GM19238 (cell line): ENCODE measurements at regions not wholly inside any gene's neighbourhood (a gene's known extent, or its start where the extent isn't known, plus 50 kb on each side); places are given as distances from the start of the nearest gene placed in this dataset.

Experiments
- DNase-seq: peaks from one replicate; pipeline ENCODE4 v3.0.0; 2011; ENCODE audit warnings: low spot score; ENCODE audit not compliant: insufficient read length

DNA sequence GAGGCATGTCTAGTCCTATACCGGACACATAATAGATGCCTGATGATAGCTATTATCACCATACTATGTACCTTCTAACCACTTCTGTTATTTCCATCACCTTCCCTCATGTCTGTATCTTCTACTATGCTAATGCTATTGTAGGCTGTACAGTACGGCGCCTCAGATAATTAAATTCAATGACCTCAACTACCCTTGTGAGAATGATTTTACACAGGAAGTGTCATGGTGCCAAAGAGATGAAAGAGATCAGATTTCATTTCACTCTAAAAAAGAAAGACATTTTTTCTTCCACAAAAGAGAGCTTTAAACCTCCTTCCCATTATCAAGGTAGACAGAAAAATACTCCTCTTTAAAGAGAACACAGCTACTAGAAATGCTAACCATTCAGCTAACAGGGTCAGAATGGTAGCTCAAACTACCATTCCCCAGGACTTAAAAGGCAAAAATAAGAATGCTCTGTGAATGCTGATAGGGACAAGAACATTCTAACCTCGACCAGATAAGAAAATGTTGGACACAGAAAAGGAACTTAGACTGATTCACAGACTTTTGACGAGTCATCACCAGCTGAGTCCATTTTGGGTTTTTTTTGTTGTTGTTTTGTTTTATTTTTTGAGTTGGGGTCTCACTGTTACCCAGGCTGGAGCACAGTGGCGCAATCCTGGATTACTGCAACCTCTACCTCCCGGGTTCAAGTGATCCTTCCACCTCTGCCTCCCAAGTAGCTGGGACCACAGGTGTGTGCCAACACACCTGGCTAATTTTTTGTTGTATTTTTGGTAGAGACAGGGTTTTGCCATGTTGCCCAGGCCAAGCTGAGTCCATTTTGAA, 99.2 kb upstream of the RAPGEF2 start:
- DNase-seq = no peak

DNA sequence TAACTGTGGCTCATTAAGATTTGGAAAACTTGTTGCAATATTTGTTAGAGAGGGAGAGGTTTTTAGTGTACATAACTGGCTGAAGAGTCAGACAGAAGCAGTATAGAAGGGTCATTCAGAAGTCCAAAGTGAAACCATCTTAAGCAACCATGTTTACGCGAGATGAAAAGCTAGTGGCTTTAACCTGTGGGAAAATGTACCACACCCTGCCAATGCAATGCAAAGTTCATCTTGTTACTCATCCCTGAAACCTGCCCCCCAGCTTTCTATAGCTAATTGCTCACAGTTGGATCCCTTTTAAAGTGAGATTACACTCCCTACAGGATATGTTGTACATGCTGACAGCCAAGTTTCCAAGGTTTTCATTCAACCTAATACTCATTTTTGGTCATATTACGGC, 96.7 kb upstream of the RAPGEF2 start:
- DNase-seq = no peak

DNA sequence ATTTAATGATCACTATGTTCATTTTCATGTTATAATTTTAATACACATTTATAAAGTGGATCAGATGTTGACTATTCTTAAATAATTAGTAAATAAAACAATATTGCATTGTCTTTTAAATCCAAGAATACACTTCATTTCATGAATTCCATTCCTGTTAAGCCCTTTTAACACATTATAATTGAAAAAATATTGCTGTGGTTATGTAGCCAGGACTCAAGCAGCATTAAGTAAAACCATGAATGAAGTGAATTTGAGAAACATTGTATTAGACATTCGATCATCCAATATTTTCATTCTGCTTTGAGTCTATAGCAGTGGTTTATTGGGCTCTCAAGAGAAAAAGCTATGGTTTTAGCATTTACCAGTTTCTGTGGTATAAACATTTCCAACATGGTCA, 94.2 kb upstream of the RAPGEF2 start:
- DNase-seq = no peak

DNA sequence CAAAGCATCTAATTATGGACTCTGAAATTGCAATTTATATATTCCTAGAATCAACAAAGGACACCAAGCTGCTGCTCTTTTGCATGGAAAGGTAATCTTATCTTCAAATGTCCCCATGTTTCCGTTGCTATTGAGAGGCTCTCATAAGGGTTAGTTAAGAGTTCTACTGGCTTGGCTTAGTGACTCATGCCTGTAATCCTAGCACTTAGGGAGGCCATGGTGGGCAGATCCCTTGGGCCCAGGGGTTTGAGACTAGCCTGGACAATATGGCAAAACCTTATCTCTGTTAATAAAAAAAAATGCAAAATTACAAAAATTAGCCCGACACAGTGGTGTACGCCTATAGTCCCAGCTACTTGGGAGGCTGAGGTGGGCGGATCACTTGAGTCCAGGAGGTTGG, 93.4 kb upstream of the RAPGEF2 start:
- DNase-seq = no peak

DNA sequence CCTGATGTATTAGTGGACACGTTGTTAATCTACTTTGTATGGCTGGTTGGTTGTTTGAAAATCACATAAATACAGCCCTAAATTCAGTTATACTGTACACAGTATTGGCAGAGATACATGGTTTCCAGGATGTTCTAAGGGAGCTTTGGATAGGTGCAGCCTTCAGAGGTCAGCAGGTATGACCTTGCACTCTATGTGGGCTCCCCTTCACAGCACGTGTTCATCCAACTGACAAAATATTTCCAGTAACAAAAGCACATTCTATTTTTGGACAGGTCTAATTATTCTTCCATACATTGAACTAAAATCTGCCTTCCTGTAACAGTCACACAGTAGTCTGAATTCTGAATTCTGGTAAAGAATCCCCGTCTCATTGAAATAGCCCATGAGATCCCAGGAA, 92.8 kb upstream of the RAPGEF2 start:
- DNase-seq = no peak

DNA sequence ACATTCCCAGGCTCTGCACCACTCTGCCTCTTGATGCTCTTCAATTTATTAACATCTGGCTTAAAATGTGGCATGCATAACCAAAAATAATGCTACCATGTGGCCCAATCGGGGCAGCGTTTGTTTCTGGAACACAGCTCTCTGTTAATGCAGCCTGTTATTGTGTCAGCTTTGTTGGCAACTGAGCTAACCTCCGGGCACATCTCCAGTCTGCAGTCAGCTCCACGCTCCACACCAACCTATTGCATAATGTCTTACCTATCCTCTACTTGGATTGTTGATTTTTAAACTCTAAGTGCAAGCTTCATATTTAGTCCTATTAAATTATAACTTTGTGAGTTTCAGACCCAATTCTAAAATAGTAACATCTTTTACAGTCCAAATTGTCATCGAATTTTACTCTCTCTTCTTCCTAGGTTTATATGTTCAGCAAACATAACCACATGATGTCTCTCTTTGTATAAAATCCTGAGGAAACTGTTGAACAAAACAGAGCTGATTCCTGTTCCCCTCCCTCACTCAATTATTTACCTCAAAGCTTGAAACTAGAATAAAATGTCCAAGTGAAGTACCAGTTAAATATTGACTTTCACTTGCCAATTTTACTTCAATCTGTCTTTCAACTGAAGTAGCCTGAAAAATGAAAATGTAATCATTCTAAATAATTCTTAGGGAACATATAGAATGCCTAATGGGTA, 92.2 kb upstream of the RAPGEF2 start:
- no peak for DNase-seq

DNA sequence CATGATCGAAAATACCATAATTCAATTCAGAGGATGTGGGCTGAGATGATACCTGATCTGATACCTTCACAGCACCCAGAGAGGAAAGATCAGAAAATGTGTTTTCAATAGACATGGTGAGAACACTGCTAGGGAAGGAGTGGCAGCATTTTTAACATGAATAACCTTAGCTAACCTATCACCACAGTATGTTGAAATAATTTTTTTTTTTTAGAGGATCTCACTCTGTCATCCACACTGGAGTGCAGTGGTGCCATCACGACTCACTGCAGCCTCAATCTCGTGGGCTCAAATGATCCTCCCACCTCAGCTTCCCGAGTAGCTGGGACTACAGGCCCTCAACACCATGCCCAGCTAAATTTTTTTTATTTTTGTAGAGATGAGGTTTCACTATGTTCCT, 90.5 kb upstream of the RAPGEF2 start:
- no peak for DNase-seq

DNA sequence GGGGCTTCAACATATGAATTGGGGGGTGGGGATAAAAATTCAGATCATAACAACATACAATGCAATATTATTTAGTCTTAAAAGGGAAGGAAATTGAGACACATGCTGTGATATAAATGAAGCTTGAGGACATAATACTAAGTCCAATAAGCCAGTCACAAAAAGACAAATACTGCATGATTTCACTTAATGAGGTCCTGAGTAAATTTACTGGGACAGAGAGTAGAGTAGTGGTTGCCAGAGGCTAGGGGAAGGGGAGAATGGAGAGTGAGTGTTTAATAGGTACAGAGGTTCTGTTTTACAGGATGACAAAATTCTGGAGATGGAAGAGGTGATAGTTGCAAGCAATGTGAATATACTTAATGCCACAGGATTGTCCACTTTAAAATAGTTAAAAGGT, 89.2 kb upstream of the RAPGEF2 start:
- DNase-seq = no peak

DNA sequence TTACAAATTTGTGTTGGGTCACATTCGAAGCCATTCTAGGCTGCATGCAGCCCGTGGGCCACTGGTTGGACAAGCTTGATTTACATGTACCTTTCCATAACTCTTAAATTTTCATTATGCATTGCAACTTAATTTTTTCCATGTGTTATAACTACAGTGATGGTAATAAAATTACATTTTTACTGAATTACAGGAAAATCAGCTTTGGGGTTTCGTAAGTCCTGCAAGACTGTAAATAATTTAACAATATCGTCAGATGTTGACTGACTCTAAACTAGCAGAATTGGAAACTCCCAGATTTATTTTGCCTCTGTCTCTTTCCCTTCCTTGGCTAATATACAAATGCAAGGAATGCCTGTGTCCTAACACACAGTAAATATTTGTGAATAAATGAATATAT, 88.0 kb upstream of the RAPGEF2 start:
- no peak for DNase-seq

DNA sequence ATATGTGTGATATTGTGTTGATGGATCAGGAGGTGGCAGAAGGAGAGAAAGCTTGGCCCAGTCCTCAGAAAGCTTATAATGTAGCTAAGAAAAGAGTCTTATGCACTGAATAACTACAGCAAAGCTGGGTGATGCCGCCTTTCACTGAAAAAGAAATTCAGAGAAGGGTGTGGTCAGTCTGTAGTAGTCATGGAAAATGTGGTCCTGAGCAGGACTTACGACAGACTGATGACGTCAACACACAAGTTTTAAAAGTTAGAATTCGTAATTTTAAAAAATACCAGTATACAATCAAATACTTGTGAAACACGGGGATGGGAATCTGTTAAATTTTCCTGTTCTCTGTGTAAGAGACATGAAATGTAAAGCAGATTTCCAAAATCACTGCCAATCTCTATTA, 87.0 kb upstream of the RAPGEF2 start:
- no peak for DNase-seq

DNA sequence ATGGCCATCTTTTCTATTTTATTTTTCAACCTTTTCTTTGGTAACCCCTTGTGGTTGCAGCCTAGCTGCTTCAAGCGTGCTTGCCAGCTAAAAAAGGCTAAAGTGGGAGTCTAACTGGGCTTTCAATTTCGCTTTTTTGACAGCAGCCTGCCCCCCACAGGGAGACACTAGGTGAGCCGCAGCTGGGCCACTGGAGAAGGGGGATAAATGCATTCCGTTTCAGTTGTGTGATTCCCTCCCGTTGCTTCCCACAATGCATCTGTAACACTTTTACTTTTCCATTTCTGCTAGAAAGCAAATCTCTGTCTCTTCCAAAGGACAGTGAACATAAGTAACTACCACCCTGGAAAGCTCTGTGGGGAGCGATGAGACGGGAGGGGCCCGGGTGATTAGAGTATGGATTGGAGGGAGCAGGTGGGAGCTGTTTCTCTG, 86.3 kb upstream of the RAPGEF2 start:
- DNase-seq = peak; percentile 49

DNA sequence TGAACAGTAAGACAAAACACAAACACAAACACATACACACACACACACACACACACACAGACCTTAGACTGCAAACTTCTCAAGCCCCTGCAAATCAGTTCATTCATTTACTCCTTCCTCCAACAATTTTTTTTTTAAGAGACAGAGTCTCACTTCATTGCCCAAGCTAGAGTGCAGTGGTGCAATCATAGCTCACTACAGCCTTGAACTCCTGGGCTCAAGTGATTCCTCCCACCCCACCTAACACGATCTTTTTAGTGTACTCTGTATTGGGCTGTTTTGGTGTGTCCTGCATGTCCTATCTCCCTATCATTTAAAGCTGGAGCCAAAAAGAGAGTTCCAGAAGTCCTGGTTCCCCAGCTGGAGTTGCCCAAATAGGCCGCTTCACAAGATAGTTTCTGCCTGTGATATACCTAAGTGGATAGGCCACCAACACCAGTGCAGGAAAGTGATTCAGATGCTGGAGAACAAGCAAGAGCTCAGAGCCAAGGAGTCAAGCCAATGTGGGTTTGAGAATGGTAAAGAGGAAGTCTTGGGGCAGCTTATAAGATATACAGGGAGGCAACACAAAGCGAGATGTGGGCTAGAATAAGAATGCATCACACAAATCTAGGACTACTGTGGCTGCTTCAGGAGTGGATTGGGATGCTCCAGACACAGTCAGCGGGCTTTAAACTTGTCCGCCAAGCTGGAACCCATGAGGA, 85.4 kb upstream of the RAPGEF2 start:
- no peak for DNase-seq

DNA sequence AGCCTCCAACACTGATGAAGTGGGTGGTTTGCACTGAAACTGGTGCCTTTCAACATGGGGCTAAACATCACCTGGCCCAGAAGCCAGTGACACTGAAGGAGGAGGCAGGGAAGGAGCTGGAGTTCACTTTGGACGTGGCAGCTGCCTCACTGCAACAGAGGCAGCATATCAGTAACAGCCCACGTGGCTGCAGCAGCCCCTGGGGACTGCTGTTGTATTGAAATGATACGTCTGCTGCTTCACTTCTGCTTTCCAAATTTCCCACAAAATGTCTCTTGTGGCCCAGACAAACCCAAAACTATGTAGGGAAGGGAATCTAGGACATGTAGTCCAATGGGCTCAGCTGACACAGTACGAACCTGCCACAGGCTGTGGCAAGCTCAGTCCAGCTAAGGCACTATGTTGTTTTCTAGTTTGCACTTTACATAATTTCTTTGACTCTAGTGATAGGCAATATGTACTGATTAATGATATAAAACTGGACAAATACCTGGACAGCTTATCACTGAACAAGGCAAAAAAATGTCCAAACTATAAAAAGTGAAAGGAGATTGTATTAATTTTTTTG, 84.7 kb upstream of the RAPGEF2 start:
- DNase-seq = peak; percentile 60

DNA sequence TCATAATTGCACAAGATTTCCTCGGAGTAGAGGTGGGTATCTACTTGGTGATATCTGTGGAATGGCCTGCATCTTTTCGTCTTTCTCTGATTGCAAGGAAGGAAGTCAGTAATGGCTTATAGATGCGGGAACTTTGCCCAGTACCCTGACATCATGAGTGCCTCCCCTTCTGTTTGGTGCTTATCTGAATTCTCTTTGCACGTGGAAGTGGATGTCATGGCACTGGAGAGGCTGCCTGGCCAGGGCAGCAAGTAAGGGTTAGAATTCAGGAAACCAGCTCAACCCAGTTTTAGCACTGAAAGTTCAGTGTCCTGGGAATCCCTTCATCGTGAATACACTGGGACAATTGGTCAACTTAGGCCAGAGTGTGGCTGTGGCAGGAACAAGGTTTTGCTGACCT, 83.5 kb upstream of the RAPGEF2 start:
- no peak for DNase-seq

DNA sequence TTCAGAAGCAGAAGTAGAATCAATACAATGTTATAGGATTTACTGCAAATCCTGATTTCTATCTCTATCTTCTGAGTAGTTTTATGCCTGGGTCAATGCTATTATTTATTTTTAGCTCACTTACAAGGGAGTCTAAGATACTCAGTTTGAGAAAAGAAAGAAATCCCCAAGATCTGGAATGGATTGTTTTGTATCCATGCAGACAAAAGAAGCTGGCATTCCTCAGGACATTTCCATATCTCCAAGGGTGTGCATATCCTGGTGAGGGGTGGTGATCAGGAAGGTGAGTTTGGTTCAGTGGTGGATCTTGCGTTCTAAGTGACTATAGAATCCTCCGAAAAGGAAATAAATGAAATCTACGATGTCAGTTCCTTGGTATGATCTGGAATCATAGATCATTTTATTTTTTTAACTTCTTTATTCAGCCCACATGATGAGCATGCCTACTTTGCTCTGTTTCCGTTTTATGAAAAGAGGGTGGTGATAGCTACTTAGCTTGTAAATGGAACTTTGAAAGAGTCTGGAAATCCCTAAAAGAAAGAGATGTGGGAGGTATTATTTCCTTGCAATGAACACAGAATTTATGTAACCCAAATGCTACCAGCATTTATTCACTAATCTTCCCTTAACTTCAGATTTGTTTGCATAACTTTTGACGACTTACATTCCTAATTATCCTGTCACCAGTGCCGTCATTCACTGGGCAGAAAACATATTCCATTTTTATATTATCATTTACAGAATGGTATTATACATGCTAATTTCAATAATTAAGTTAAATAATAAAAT, 81.1 kb upstream of the RAPGEF2 start:
- no peak for DNase-seq

DNA sequence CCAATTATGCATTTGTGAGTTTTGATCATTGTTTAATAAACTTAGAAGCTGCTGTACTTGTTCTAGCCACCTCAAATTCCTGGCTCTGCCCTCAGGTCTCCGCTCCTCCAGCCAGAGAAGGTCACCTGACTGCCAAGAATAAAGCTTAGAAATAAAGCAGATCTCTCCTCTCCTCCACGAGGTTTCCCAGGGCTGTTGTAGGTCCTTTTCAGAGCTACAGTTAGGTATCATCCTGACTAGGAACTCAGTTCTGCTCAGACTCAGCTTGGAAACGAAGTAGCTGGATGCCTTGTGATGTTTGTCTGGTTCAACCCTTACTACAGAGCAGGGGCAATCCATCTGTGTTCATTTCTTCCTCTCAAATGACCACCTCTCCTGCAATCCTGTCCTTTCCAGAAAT, 79.1 kb upstream of the RAPGEF2 start:
- no peak for DNase-seq

DNA sequence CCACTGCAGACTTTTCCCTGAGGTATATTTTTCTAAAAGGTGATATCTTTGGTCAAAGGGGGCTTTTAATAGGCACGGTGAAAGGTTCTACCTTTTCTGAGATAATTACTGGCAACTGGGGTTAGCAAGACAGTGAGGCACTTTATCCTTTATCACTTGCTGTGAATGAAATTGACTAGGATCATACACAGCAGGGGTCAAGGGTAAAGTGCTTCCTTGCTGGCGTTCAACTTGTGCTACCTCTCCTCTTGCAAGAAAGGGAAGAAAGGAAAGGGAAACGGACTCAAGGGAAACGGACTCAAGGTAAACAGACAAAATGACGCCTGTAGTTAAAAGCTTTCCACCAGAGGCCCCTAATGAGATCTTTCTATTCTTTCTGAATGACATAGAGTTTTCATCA, 78.6 kb upstream of the RAPGEF2 start:
- DNase-seq = no peak

DNA sequence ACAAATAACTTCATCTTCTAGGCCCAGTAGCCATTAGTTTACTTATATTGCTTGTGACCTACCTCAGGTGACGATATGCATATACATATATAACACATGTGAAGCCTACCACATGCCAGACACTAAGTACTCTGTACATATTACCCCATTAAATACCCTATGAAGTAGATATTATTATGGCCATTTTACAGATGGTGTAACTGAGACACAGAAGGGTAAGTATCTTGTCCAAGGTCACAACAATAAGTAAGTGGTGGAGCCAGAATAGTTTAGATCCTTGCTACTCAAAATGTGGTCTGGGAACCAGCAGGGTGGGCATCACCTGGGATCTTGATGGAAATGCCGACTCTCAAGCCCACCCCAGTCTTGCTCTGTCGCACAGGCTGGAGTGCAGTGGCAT, 78.1 kb upstream of the RAPGEF2 start:
- DNase-seq = no peak

DNA sequence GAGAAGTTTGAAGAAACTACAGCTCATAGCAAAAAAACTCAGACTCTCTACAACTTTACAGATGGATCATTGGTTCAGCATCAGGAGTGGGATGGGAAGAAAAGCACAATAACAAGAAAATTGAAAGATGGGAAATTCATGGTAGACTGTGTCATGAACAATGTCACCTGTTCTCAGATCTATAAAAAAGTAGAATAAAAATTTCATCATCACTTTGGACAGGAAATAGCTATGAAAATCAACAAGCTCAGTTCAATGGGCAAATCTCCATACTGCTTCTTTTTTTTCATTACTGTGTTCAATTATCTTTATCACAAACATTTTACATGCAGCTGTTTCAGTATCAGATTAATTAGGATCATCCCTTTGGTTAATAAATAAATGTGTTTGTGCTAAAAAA, 76.5 kb upstream of the RAPGEF2 start:
- DNase-seq = no peak

DNA sequence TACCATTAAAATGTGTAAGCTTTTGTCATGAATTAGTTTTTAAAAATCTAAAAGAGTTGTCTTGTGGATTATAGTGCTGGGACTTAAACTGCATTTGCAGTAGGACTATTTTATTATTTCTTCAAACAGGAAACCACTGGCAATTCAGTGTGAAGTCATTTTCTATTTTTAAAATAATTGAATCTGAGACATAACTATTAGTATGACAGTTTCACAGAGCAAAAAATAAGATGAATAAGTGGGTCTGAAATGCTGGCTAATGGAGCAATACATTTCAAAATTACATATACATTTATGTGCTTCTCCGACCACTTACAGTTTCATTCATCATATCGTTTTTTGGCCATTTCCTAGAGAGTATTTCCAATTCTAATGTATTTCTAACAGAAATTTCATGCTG, 75.3 kb upstream of the RAPGEF2 start:
- DNase-seq = no peak

DNA sequence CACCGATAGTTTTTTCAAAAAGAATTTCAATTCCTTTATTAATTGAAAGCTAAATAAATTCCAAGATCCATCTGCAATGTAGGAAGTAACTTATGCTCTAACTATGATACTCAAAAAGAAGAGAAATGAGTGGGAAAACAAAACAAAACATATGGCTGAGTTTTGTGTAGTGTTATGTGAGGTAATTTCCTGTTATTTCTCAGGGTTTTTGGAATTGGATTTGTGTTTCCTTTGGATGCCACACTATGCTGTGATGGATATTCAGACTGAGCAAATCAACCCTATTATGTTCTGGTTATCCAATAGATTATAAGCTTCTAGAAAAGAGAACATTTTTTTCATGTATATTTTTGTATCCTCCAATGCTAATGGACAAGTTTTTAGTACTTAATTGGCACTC, 73.4 kb upstream of the RAPGEF2 start:
- DNase-seq = no peak
